Hepatocyte (in vitro differentiated cells): ENCODE measurements at regions not wholly inside any gene's neighbourhood (a gene's known extent, or its start where the extent isn't known, plus 50 kb on each side); places are given as distances from the start of the nearest gene placed in this dataset.

ENCODE experiments used
- DNase-seq: peaks from one replicate; pipeline ENCODE4 v3.0.0-alpha.2; 2016; ENCODE audit warnings: low spot score
- H2AFZ ChIP-seq: fragments of 200-600 bp; sonication (generic); 2 replicates; pipeline ENCODE4 v1.6.0; 2016; ENCODE audit warnings: antibody characterized with exemption, mild to moderate bottlenecking
- H3K27ac ChIP-seq: fragments of 200-600 bp; sonication (generic); 2 replicates; pipeline ENCODE4 v1.5.1; 2016; ENCODE audit warnings: mild to moderate bottlenecking
- H3K27me3 ChIP-seq: fragments of 200-600 bp; sonication (generic); 2 replicates; pipeline ENCODE4 v1.6.1; 2016
- H3K36me3 ChIP-seq: fragments of 200-600 bp; sonication (generic); replicated peaks from 2 replicates; pipeline ENCODE4 v1.5.1; 2016; ENCODE audit warnings: low read depth; ENCODE audit not compliant: insufficient read depth
- H3K4me1 ChIP-seq: fragments of 200-600 bp; sonication (generic); 2 replicates; pipeline ENCODE4 v1.5.1; 2016; ENCODE audit warnings: mild to moderate bottlenecking, moderate library complexity; ENCODE audit not compliant: insufficient read depth
- H3K4me2 ChIP-seq: fragments of 200-600 bp; sonication (generic); 2 replicates; pipeline ENCODE4 v1.6.0; 2016
- H3K4me3 ChIP-seq: fragments of 200-600 bp; sonication (generic); 2 replicates; pipeline ENCODE4 v1.5.1; 2016; ENCODE audit warnings: mild to moderate bottlenecking
- H3K79me2 ChIP-seq: fragments of 200-600 bp; sonication (generic); 2 replicates; pipeline ENCODE4 v1.6.0; 2017; ENCODE audit warnings: mild to moderate bottlenecking
- H3K9me2 ChIP-seq: fragments of 200-600 bp; sonication (generic); replicated peaks from 2 replicates; pipeline ENCODE4 v1.6.0; 2017; ENCODE audit warnings: mild to moderate bottlenecking; ENCODE audit not compliant: insufficient read depth
- H3K9me3 ChIP-seq: fragments of 200-600 bp; sonication (generic); 2 replicates; pipeline ENCODE4 v1.5.1; 2016; ENCODE audit warnings: low read depth, mild to moderate bottlenecking
- H4K20me1 ChIP-seq: fragments of 200-600 bp; sonication (generic); 2 replicates; pipeline ENCODE4 v1.6.0; 2016; ENCODE audit warnings: mild to moderate bottlenecking; ENCODE audit not compliant: insufficient read depth, poor library complexity, severe bottlenecking
- EZH2 ChIP-seq: fragments of 200-600 bp; sonication (generic); IDR thresholded peaks from 2 replicates; pipeline ENCODE4 v1.6.1; 2016; ENCODE audit warnings: antibody characterized with exemption, mild to moderate bottlenecking, borderline replicate concordance
- EZH2phosphoT487 ChIP-seq: fragments of 200-600 bp; sonication (generic); IDR thresholded peaks from one replicate; pipeline ENCODE4 v1.6.1; 2018; ENCODE audit warnings: antibody characterized with exemption, mild to moderate bottlenecking, low read depth, moderate library complexity; ENCODE audit not compliant: unreplicated experiment, severe bottlenecking
- WGBS: methylation state at CpG from one replicate; pipeline ENCODE4 v1.1.6; 2016; ENCODE audit warnings: low lambda C conversion rate; ENCODE audit errors: missing lambda C conversion rate; 5-methylcytosine and 5-hydroxymethylcytosine counted together
- TF ChIP-seq, protein P1 (sequence below): fragments of 200-600 bp; sonication (generic); IDR thresholded peaks from 2 replicates; pipeline ENCODE4 v1.5.1; 2016; ENCODE audit warnings: antibody characterized with exemption, mild to moderate bottlenecking; ENCODE audit not compliant: poor library complexity

DNA sequence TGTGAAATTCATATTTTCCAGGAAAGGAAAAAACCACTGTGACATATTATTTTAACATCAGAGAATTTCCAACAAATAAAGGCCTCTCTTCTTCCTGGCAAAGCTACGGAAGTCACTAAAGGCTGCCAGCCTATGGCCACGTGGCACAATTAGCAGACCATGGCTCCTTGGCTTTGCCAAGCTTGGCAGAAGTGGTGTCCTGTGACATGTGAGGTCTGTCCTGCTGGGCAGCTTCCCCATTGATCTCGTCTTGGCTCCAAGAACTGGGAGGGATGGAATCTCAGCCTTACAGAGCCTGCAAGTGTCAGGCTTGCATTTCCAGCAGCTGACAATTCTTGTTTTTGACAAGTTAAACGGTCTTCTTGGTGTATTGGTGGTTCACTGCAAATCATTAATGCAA is 226.9 kb upstream of the THSD7B start:
- 56% methylated on average over 4 of the region's 4 CpGs for WGBS
- no peaks in the 10 kb centered on the region for H3K9me3 ChIP-seq
- H3K27ac ChIP-seq: no peak overlapping the region
- H2AFZ ChIP-seq: no peak overlapping the region
- no peaks in the 10 kb centered on the region for H3K27me3 ChIP-seq
- H4K20me1 ChIP-seq: no peaks in the 10 kb centered on the region
- TF ChIP-seq, protein P1, sequence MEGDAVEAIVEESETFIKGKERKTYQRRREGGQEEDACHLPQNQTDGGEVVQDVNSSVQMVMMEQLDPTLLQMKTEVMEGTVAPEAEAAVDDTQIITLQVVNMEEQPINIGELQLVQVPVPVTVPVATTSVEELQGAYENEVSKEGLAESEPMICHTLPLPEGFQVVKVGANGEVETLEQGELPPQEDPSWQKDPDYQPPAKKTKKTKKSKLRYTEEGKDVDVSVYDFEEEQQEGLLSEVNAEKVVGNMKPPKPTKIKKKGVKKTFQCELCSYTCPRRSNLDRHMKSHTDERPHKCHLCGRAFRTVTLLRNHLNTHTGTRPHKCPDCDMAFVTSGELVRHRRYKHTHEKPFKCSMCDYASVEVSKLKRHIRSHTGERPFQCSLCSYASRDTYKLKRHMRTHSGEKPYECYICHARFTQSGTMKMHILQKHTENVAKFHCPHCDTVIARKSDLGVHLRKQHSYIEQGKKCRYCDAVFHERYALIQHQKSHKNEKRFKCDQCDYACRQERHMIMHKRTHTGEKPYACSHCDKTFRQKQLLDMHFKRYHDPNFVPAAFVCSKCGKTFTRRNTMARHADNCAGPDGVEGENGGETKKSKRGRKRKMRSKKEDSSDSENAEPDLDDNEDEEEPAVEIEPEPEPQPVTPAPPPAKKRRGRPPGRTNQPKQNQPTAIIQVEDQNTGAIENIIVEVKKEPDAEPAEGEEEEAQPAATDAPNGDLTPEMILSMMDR: no peak
- no peak for TF ChIP-seq EZH2phosphoT487
- no peak for TF ChIP-seq EZH2
- H3K36me3 ChIP-seq: no peaks in the 10 kb centered on the region
- no peak overlapping the region for H3K4me2 ChIP-seq
- DNase-seq: no peak
- no peaks in the 10 kb centered on the region for H3K4me1 ChIP-seq
- no peaks in the 10 kb centered on the region for H3K9me2 ChIP-seq
- H3K79me2 ChIP-seq: no peaks in the 10 kb centered on the region
- no peak overlapping the region for H3K4me3 ChIP-seq

DNA sequence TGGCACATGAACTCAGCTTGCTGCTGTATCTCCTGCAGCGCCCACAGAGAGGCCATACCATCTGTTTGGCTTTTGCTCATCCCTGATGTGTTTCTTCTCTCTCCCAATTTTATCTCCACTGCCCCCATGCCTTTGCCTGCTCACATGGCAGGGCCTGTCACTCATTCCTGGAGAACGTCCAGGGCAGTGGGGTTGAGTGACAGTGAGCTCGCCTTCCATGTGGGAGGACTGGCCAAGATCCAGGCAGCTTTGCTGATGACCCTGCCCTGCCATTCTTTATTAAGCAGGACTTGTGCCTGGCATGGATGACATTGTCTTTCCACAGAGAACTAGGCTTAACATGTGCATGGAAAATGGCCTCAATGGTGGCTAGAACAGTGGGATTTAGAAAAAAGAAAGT is 230.5 kb upstream of the THSD7B start:
- H3K4me3 ChIP-seq: no peak overlapping the region
- 66% methylated on average over 3 of the region's 3 CpGs for WGBS
- H3K9me2 ChIP-seq: no peaks in the 10 kb centered on the region
- no peak overlapping the region for H3K27ac ChIP-seq
- no peaks in the 10 kb centered on the region for H3K79me2 ChIP-seq
- H3K27me3 ChIP-seq: no peaks in the 10 kb centered on the region
- no peak for DNase-seq
- H3K4me1 ChIP-seq: no peaks in the 10 kb centered on the region
- no peak overlapping the region for H3K4me2 ChIP-seq
- no peak for TF ChIP-seq EZH2phosphoT487
- TF ChIP-seq, protein P1: no peak
- TF ChIP-seq EZH2: no peak
- H2AFZ ChIP-seq: no peak overlapping the region
- H4K20me1 ChIP-seq: no peaks in the 10 kb centered on the region
- H3K9me3 ChIP-seq: no peaks in the 10 kb centered on the region
- no peaks in the 10 kb centered on the region for H3K36me3 ChIP-seq

DNA sequence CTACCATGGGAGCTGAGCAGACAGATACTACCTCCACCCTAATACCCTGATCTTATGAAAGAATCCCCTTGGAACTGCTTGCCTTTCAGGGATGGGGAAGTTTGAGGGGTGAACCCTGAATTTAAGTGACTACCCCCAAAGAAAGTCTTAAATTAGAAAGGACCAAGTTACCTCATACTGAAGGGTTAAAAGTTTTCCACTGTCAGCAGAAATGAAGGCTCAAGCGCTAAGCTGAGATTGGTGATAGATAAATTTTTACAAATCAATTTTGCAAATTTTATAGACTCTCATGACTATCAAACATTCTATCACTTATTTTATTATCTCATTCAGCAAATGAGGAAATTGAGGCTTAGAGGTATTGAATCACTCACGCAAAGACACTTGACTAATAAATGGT is 233.2 kb upstream of the THSD7B start:
- no peak overlapping the region for H3K27ac ChIP-seq
- H3K9me2 ChIP-seq: no peaks in the 10 kb centered on the region
- H3K36me3 ChIP-seq: no peaks in the 10 kb centered on the region
- H2AFZ ChIP-seq: no peak overlapping the region
- no peaks in the 10 kb centered on the region for H3K9me3 ChIP-seq
- no peak overlapping the region for H3K4me2 ChIP-seq
- 87% methylated on average over 2 of the region's 2 CpGs for WGBS
- no peak overlapping the region for H3K4me3 ChIP-seq
- no peaks in the 10 kb centered on the region for H3K79me2 ChIP-seq
- H3K4me1 ChIP-seq: no peaks in the 10 kb centered on the region
- no peaks in the 10 kb centered on the region for H3K27me3 ChIP-seq
- no peak for DNase-seq
- no peaks in the 10 kb centered on the region for H4K20me1 ChIP-seq
- TF ChIP-seq EZH2 (no peak), EZH2phosphoT487 (no peak)
- TF ChIP-seq, protein P1: no peak

DNA sequence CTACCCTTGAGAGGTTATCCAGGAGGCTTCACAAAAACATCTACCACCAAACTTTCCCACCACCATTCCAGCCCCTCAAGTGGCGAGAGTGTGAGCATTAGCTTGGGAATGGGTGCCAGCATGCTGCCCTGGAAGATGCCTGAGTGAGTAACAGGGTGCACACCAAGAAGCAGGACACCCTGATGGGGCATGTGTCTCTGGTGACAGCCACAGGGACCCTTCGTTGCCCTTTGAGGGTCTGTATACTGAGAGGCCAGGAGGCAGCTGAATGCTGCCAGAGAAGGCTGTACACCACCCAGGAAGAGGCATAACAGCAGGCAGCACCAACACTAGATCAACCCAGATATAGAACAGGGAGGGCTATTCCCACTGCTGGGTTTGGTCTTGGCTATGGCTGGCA is 233.6 kb upstream of the THSD7B start:
- Histone ChIP-seq H3K9me2 (no peaks in the 10 kb centered on the region), H3K27ac (no peak overlapping the region), H3K79me2 (no peaks in the 10 kb centered on the region), H2AFZ (no peak overlapping the region), H3K4me3 (no peak overlapping the region), H3K36me3 (no peaks in the 10 kb centered on the region), H3K9me3 (no peaks in the 10 kb centered on the region), H3K4me1 (no peaks in the 10 kb centered on the region), H4K20me1 (no peaks in the 10 kb centered on the region), H3K27me3 (no peaks in the 10 kb centered on the region), H3K4me2 (no peak overlapping the region)
- no peak for TF ChIP-seq EZH2phosphoT487
- TF ChIP-seq EZH2: no peak
- TF ChIP-seq, protein P1: no peak
- 46% methylated on average over 2 of the region's 2 CpGs for WGBS
- DNase-seq: no peak
